ENCODE measurements at regions not wholly inside any gene's neighbourhood (a gene's known extent, or its start where the extent isn't known, plus 50 kb on each side); places are given as distances from the start of the nearest gene placed in this dataset.

- H3K27ac ChIP-seq: no peak overlapping the region
- DNase-seq (ENCODE audit: extremely low spot score in 2 of 2): no peak
- H3K4me1 ChIP-seq: no peaks in the 10 kb centered on the region
- TF ChIP-seq POLR2AphosphoS5 (IDR thresholded peaks at IDR 0.05; ENCODE audit: insufficient read depth in 1 of 2, low read depth in 1 of 2) (no peak), POLR2A (IDR thresholded peaks at IDR 0.05) (no peak)
- TF ChIP-seq, protein P1, sequence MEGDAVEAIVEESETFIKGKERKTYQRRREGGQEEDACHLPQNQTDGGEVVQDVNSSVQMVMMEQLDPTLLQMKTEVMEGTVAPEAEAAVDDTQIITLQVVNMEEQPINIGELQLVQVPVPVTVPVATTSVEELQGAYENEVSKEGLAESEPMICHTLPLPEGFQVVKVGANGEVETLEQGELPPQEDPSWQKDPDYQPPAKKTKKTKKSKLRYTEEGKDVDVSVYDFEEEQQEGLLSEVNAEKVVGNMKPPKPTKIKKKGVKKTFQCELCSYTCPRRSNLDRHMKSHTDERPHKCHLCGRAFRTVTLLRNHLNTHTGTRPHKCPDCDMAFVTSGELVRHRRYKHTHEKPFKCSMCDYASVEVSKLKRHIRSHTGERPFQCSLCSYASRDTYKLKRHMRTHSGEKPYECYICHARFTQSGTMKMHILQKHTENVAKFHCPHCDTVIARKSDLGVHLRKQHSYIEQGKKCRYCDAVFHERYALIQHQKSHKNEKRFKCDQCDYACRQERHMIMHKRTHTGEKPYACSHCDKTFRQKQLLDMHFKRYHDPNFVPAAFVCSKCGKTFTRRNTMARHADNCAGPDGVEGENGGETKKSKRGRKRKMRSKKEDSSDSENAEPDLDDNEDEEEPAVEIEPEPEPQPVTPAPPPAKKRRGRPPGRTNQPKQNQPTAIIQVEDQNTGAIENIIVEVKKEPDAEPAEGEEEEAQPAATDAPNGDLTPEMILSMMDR (IDR thresholded peaks at IDR 0.05): no peak
- H3K36me3 ChIP-seq: no peaks in the 10 kb centered on the region
- H3K9me3 ChIP-seq: no peaks in the 10 kb centered on the region
- intact Hi-C loops (cut with DNase I): no loop called here
- H3K4me3 ChIP-seq: no peak overlapping the region
- no peaks in the 10 kb centered on the region for H3K27me3 ChIP-seq
Observed at GRCh38 chr7:10038351-10038750, 935.3 kb upstream of the PHF14 start.

DNA sequence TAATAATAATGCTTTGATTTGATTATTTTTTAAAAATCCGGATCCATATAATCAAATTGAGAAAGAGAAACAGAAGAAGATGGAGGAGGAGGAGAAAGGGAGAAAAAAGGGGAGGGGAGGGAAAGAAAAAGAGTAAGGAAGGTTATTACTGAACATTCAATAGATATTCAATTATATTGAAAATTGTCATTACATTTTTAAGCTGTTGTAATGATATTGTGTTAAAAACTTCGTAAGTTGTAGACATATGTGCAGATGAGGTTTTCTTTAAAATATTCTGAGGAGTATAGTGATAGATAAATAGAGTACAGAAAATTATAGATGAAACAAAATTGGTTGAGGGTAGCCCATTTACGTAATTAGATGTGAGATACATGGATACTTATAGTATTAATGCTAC, 933.0 kb upstream of the PHF14 start:
- no peaks in the 10 kb centered on the region for H3K9me3 ChIP-seq
- H3K27me3 ChIP-seq: no peaks in the 10 kb centered on the region
- intact Hi-C loops (cut with DNase I): no loop called here
- DNase-seq (ENCODE audit: extremely low spot score in 2 of 2): no peak
- H3K4me3 ChIP-seq: no peak overlapping the region
- no peaks in the 10 kb centered on the region for H3K4me1 ChIP-seq
- H3K27ac ChIP-seq: no peak overlapping the region
- H3K36me3 ChIP-seq: no peaks in the 10 kb centered on the region
- TF ChIP-seq, protein P1 (IDR thresholded peaks at IDR 0.05): no peak
- TF ChIP-seq POLR2AphosphoS5 (IDR thresholded peaks at IDR 0.05; ENCODE audit: insufficient read depth in 1 of 2, low read depth in 1 of 2): no peak
- no peak for TF ChIP-seq POLR2A (IDR thresholded peaks at IDR 0.05)

DNA sequence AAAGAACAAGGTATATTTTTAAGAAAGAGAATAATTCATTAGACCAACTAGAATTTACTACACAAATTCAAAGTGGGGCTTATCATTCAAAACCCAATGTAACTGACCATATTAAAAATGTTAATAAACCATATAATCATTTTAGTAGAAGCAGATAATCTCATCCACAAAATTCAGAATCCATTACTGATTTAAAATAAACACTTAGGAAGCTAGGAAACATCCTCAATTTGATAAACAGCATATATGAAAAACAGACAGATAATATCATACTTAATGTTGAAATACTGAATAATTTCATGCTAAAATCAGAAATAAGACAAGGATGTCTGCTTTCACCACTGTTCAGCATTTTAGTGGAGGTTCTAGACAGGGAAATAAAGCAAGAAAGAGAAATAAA, 902.8 kb upstream of the PHF14 start:
- Histone ChIP-seq H3K36me3 (no peaks in the 10 kb centered on the region), H3K4me1 (no peaks in the 10 kb centered on the region), H3K4me3 (no peak overlapping the region), H3K27ac (no peak overlapping the region), H3K9me3 (no peaks in the 10 kb centered on the region), H3K27me3 (no peaks in the 10 kb centered on the region)
- TF ChIP-seq POLR2AphosphoS5 (IDR thresholded peaks at IDR 0.05; ENCODE audit: insufficient read depth in 1 of 2, low read depth in 1 of 2) (no peak), POLR2A (IDR thresholded peaks at IDR 0.05) (no peak)
- TF ChIP-seq, protein P1 (IDR thresholded peaks at IDR 0.05): no peak
- no peak for DNase-seq (ENCODE audit: extremely low spot score in 2 of 2)
- intact Hi-C loops (cut with DNase I): no loop called here

GRCh38 chr7:10075866-10076265, 897.8 kb upstream of the PHF14 start:
- Histone ChIP-seq H3K27me3 (no peaks in the 10 kb centered on the region), H3K27ac (no peak overlapping the region), H3K4me3 (no peak overlapping the region), H3K4me1 (no peaks in the 10 kb centered on the region), H3K36me3 (no peaks in the 10 kb centered on the region), H3K9me3 (no peaks in the 10 kb centered on the region)
- intact Hi-C loops (cut with DNase I): no loop called here
- TF ChIP-seq POLR2AphosphoS5 (IDR thresholded peaks at IDR 0.05; ENCODE audit: insufficient read depth in 1 of 2, low read depth in 1 of 2) (no peak), POLR2A (IDR thresholded peaks at IDR 0.05) (no peak)
- TF ChIP-seq, protein P1 (IDR thresholded peaks at IDR 0.05): no peak
- DNase-seq (ENCODE audit: extremely low spot score in 2 of 2): no peak

- H3K36me3 ChIP-seq: no peaks in the 10 kb centered on the region
- no peak overlapping the region for H3K27ac ChIP-seq
- intact Hi-C loops (cut with DNase I): no loop called here
- no peaks in the 10 kb centered on the region for H3K27me3 ChIP-seq
- TF ChIP-seq POLR2A (IDR thresholded peaks at IDR 0.05) (no peak), POLR2AphosphoS5 (IDR thresholded peaks at IDR 0.05; ENCODE audit: insufficient read depth in 1 of 2, low read depth in 1 of 2) (no peak)
- TF ChIP-seq, protein P1 (IDR thresholded peaks at IDR 0.05): no peak
- no peaks in the 10 kb centered on the region for H3K9me3 ChIP-seq
- H3K4me1 ChIP-seq: no peaks in the 10 kb centered on the region
- H3K4me3 ChIP-seq: no peak overlapping the region
- DNase-seq (ENCODE audit: extremely low spot score in 2 of 2): no peak
Observed at GRCh38 chr7:10076660-10077300, 896.9 kb upstream of the PHF14 start.
